NB4 (cell line): ENCODE measurements at regions not wholly inside any gene's neighbourhood (a gene's known extent, or its start where the extent isn't known, plus 50 kb on each side); places are given as distances from the start of the nearest gene placed in this dataset.

Experiments used
- DNase-seq: peaks from one replicate; pipeline ENCODE4 v3.0.0; 2010; ENCODE audit warnings: low read depth
- H3K4me3 ChIP-seq: one replicate; pipeline ENCODE4 v1.5.1; 2011; ENCODE audit warnings: mild to moderate bottlenecking, low read depth, low read length, moderate library complexity
- CTCF ChIP-seq: IDR thresholded peaks from one replicate; pipeline ENCODE4 v1.5.1; 2012; ENCODE audit warnings: low read depth, low read length
- MAX ChIP-seq: IDR thresholded peaks from 2 replicates; pipeline ENCODE4 v1.6.1; 2011; ENCODE audit warnings: low read depth, low read length
- MYC ChIP-seq: IDR thresholded peaks from 2 replicates; pipeline ENCODE4 v1.6.1; 2011; ENCODE audit warnings: low read depth, low read length
- POLR2A ChIP-seq: IDR thresholded peaks from 2 replicates; pipeline ENCODE4 v1.6.1; 2011; ENCODE audit warnings: mild to moderate bottlenecking; ENCODE audit not compliant: insufficient read length; ENCODE audit errors: extremely low read depth

GRCh38 chr3:110393941-110394340 is 677.7 kb upstream of the NECTIN3 start:
- DNase-seq: no peak
- no peak for TF ChIP-seq MAX
- no peak for TF ChIP-seq MYC
- TF ChIP-seq CTCF: no peak
- TF ChIP-seq POLR2A: no peak
- no peak overlapping the region for H3K4me3 ChIP-seq

GRCh38 chr3:110397115-110397514 is 674.5 kb upstream of the NECTIN3 start:
- no peak for DNase-seq
- TF ChIP-seq MYC (no peak), CTCF (no peak), POLR2A (no peak), MAX (no peak)
- H3K4me3 ChIP-seq: no peak overlapping the region

GRCh38 chr3:110400315-110400714 is 671.3 kb upstream of the NECTIN3 start:
- H3K4me3 ChIP-seq: no peak overlapping the region
- TF ChIP-seq MAX (no peak), POLR2A (no peak), MYC (no peak), CTCF (no peak)
- DNase-seq: no peak

- TF ChIP-seq MAX (no peak), MYC (no peak), CTCF (no peak), POLR2A (no peak)
- no peak overlapping the region for H3K4me3 ChIP-seq
- DNase-seq: no peak
These were observed 665.6 kb upstream of the NECTIN3 start for GRCh38 chr3:110405830-110406585.

GRCh38 chr3:110413266-110413665 is 658.4 kb upstream of the NECTIN3 start:
- no peak for TF ChIP-seq MAX
- TF ChIP-seq MYC: no peak
- TF ChIP-seq POLR2A: no peak
- no peak for TF ChIP-seq CTCF
- no peak overlapping the region for H3K4me3 ChIP-seq
- DNase-seq: no peak
